IMR-90 (cell line): ENCODE measurements at regions not wholly inside any gene's neighbourhood (a gene's known extent, or its start where the extent isn't known, plus 50 kb on each side); places are given as distances from the start of the nearest gene placed in this dataset.

Source experiments
- ATAC-seq: fragments of 200-7000 bp; cut with Tn5 transposase; 2 replicates; pipeline ENCODE4 v1.9.1; 2020; ENCODE audit warnings: low read depth, mild to moderate bottlenecking, moderate library complexity
- BruUV-seq: library from RNA; stranded (reverse); fragments of 400-500 nt; replicated peaks from 2 replicates; lab custom pipeline; 2021; lab: Mats Ljungman, UMichigan
- CTCF ChIA-PET: fragments of 300-600 bp; formaldehyde crosslinking; extraction: SDS; loops from one replicate; lab custom pipeline; 2021; ENCODE audit warnings: antibody characterized with exemption; lab: Yijun Ruan, JAX
- POLR2A ChIA-PET: fragments of 300-600 bp; sonication (Branson Sonifier 250); formaldehyde crosslinking; loops from one replicate; lab custom pipeline; 2022; ENCODE audit warnings: antibody characterized with exemption; ENCODE audit not compliant: unreplicated experiment; lab: Charles Lee
- DNase-seq: peaks from one replicate; pipeline ENCODE4 v3.0.0; 2013
- H2AFZ ChIP-seq: replicated peaks from 2 replicates; pipeline ENCODE3; 2013; ENCODE audit warnings: low read length, mild to moderate bottlenecking; ENCODE audit not compliant: poor library complexity
- H2AK5ac ChIP-seq: 2 replicates; pipeline ENCODE4 v1.6.1; 2013; ENCODE audit warnings: low read depth, low read length, inconsistent platforms
- H2AK9ac ChIP-seq: replicated peaks from 2 replicates; pipeline ENCODE3; 2013; ENCODE audit warnings: mild to moderate bottlenecking, low read depth, low read length, moderate library complexity; ENCODE audit not compliant: poor library complexity
- H2BK120ac ChIP-seq: 2 replicates; pipeline ENCODE4 v1.6.1; 2013; ENCODE audit warnings: low read depth, low read length, inconsistent platforms
- H2BK15ac ChIP-seq: 3 replicates; pipeline ENCODE4 v1.6.1; 2013; ENCODE audit warnings: low read depth, low read length, inconsistent platforms
- H2BK20ac ChIP-seq: 2 replicates; pipeline ENCODE4 v1.6.1; 2013; ENCODE audit warnings: low read depth, mild to moderate bottlenecking, inconsistent platforms, low read length, moderate library complexity
- H2BK5ac ChIP-seq: 2 replicates; pipeline ENCODE4 v1.6.1; 2013; ENCODE audit warnings: mild to moderate bottlenecking, low read depth, low read length, inconsistent platforms; ENCODE audit not compliant: poor library complexity, severe bottlenecking
- H3K14ac ChIP-seq: replicated peaks from 2 replicates; pipeline ENCODE4 v1.6.1; 2013; ENCODE audit warnings: low read depth, low read length, inconsistent platforms
- H3K18ac ChIP-seq: 2 replicates; pipeline ENCODE4 v1.6.1; 2013; ENCODE audit warnings: low read depth, low read length, control low read depth
- H3K23ac ChIP-seq: 2 replicates; pipeline ENCODE4 v1.6.1; 2013; ENCODE audit warnings: low read depth, low read length, inconsistent platforms
- H3K27ac ChIP-seq: 2 replicates; pipeline ENCODE4 v1.5.1; 2013; ENCODE audit warnings: mild to moderate bottlenecking, control low read depth, low read length; ENCODE audit not compliant: insufficient read depth
- H3K27me3 ChIP-seq: 2 replicates; pipeline ENCODE4 v1.6.1; 2013; ENCODE audit warnings: low read length; ENCODE audit not compliant: control insufficient read depth, insufficient read depth
- H3K36me3 ChIP-seq: 2 replicates; pipeline ENCODE4 v1.6.1; 2013; ENCODE audit warnings: low read length, mixed read lengths; ENCODE audit not compliant: control insufficient read depth, insufficient read depth
- H3K4ac ChIP-seq: 2 replicates; pipeline ENCODE4 v1.6.1; 2013; ENCODE audit warnings: low read depth, low read length, inconsistent platforms
- H3K4me1 ChIP-seq: 2 replicates; pipeline ENCODE4 v1.6.1; 2013; ENCODE audit warnings: low read length, mixed read lengths; ENCODE audit not compliant: control insufficient read depth, insufficient read depth
- H3K4me2 ChIP-seq: 2 replicates; pipeline ENCODE4 v1.6.1; 2013; ENCODE audit warnings: low read depth, mild to moderate bottlenecking, control low read depth, low read length, moderate library complexity
- H3K4me3 ChIP-seq: 2 replicates; pipeline ENCODE4 v1.5.1; 2013; ENCODE audit warnings: low read depth, mild to moderate bottlenecking, control low read depth, low read length, moderate library complexity; ENCODE audit not compliant: insufficient read depth
- H3K56ac ChIP-seq: 2 replicates; pipeline ENCODE4 v1.6.1; 2013; ENCODE audit warnings: low read length, inconsistent platforms; ENCODE audit not compliant: insufficient read depth; ENCODE audit errors: extremely low read depth
- H3K79me1 ChIP-seq, 2 experiments: 2 replicates each; pipeline ENCODE4 v1.6.1; 2013; ENCODE audit warnings: low read length in 2 of 2, inconsistent platforms in 1 of 2, low read depth in 1 of 2
- H3K9ac ChIP-seq: 2 replicates; pipeline ENCODE4 v1.6.1; 2013; ENCODE audit warnings: low read depth, low read length, control low read depth
- H3K9me1 ChIP-seq: 2 replicates; pipeline ENCODE4 v1.6.1; 2013; ENCODE audit warnings: low read length, inconsistent platforms; ENCODE audit not compliant: insufficient read depth
- H3K9me3 ChIP-seq: 2 replicates; pipeline ENCODE4 v1.6.1; 2013; ENCODE audit warnings: low read length; ENCODE audit not compliant: control insufficient read depth, insufficient read depth
- H4K20me1 ChIP-seq: 2 replicates; pipeline ENCODE4 v1.6.1; 2013; ENCODE audit warnings: low read length, inconsistent platforms; ENCODE audit not compliant: insufficient read depth
- H4K5ac ChIP-seq: 2 replicates; pipeline ENCODE4 v1.6.1; 2013; ENCODE audit warnings: mild to moderate bottlenecking, low read depth, low read length, control low read depth
- H4K8ac ChIP-seq, 2 experiments: 2 replicates each; pipeline ENCODE4 v1.6.1; 2013; ENCODE audit warnings: low read depth in 2 of 2, low read length in 2 of 2, control low read depth in 1 of 2, inconsistent platforms in 1 of 2
- H4K91ac ChIP-seq: 2 replicates; pipeline ENCODE4 v1.6.1; 2013; ENCODE audit warnings: low read depth, low read length, inconsistent platforms; ENCODE audit not compliant: insufficient read depth
- MXI1 ChIP-seq: IDR thresholded peaks from 2 replicates; pipeline ENCODE4 v1.6.1; 2012; ENCODE audit warnings: low read depth, mild to moderate bottlenecking, low read length, moderate library complexity, borderline replicate concordance
- NFE2L2 ChIP-seq: fragments of 150-350 bp; IDR thresholded peaks from 2 replicates; pipeline ENCODE4 v1.6.1; 2016; ENCODE audit warnings: low read depth, mild to moderate bottlenecking, low read length
- WGBS, 2 experiments: methylation state at CpG; one replicate each; pipeline versions ENCODE4 v1.1.5 to v1.1.7; 2013; ENCODE audit warnings: missing lambda C conversion rate in 2 of 2; ENCODE audit not compliant: insufficient read length in 1 of 2; ENCODE audit errors: extremely low coverage in 2 of 2; 5-methylcytosine and 5-hydroxymethylcytosine counted together
- dilution Hi-C: fragments of 300-500 bp; cut with HindIII; formaldehyde crosslinking; loops from one replicate; pipeline ENCODE4 v1.14.3; 2018; ENCODE audit warnings: low sequenced_read_pairs; ENCODE audit not compliant: unreplicated experiment
- in situ Hi-C: fragments of 300-500 bp; cut with MboI; formaldehyde crosslinking; loops from 3 replicates; pipeline ENCODE4 v1.14.3; 2019; ENCODE audit warnings: low sequenced_read_pairs, inconsistent platforms, mixed read lengths
- intact Hi-C: fragments of 100-400 bp; cut with micrococcal nuclease; formaldehyde crosslinking; loops from 2 replicates; pipeline ENCODE4 v1.10.0; 2022
- TF ChIP-seq, protein P1 (sequence below): fragments of 150-350 bp; IDR thresholded peaks from 2 replicates; pipeline ENCODE4 v1.6.1; 2016; ENCODE audit warnings: low read depth, mild to moderate bottlenecking, low read length, moderate library complexity, borderline replicate concordance

DNA sequence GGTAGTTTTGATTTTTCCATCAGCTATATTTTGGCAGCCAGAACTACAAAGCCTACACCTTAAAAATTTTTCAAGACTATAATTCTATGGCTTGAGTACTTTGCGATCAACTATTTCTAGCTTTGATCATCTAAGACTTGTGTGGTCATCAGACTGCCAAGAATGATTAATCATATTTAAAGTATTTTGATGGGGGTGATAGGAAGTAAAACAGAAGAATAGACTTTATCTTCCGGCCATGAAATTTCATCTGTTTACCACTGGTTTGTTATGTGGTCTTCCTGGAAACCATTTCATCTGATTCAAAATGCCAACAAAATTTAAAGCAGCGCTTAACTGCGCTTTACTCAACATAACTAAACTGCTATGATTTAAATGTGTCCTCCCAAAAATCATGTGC is 706.8 kb downstream of the TRHDE start:
- dilution Hi-C loops (no loop called here), in situ Hi-C loops (no loop called here), intact Hi-C loops (no loop called here)
- Histone ChIP-seq H3K36me3 (no peaks in the 10 kb centered on the region), H3K9me1 (no peaks in the 10 kb centered on the region), H3K18ac (no peak overlapping the region), H2BK120ac (no peak overlapping the region), H3K23ac (no peak overlapping the region), H2AK9ac (no peak overlapping the region), H3K14ac (no peak overlapping the region), H2AFZ (no peak overlapping the region), H3K9me3 (no peaks in the 10 kb centered on the region; the same call in 1 of the 2 replicates), H3K79me1 (no peaks in the 10 kb centered on the region), H2BK15ac (no peak overlapping the region), H3K56ac (no peak overlapping the region), H4K20me1 (no peaks in the 10 kb centered on the region), H3K4ac (no peak overlapping the region), H2AK5ac (no peak overlapping the region), H3K4me1 (no peaks in the 10 kb centered on the region), H3K4me2 (no peak overlapping the region), H4K8ac (no peak overlapping the region), H4K5ac (no peak overlapping the region), H3K27me3 (no peaks in the 10 kb centered on the region), H3K27ac (no peak overlapping the region), H3K4me3 (no peak overlapping the region), H3K9ac (no peak overlapping the region), H4K91ac (no peak overlapping the region), H2BK5ac (no peak overlapping the region), H2BK20ac (no peak overlapping the region)
- ATAC-seq: no peak
- POLR2A ChIA-PET: no interaction called here
- BruUV-seq: no TSS peak
- TF ChIP-seq, protein P1, sequence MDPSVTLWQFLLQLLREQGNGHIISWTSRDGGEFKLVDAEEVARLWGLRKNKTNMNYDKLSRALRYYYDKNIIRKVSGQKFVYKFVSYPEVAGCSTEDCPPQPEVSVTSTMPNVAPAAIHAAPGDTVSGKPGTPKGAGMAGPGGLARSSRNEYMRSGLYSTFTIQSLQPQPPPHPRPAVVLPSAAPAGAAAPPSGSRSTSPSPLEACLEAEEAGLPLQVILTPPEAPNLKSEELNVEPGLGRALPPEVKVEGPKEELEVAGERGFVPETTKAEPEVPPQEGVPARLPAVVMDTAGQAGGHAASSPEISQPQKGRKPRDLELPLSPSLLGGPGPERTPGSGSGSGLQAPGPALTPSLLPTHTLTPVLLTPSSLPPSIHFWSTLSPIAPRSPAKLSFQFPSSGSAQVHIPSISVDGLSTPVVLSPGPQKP: no peak
- TF ChIP-seq NFE2L2: no peak
- no peak for TF ChIP-seq MXI1
- CTCF ChIA-PET: no interaction called here
- no peak for DNase-seq
- WGBS, 2 experiments: no CpG with 5 or more reads among the region's 4 CpGs
